ENCODE measurements at regions not wholly inside any gene's neighbourhood (a gene's known extent, or its start where the extent isn't known, plus 50 kb on each side); places are given as distances from the start of the nearest gene placed in this dataset.
"Not testable (repeated sequence)": the region's sequence is repeated elsewhere in the genome, so short reads cannot be mapped to it uniquely, and the experiment has no call there.

- no peak overlapping the region for H3K27ac ChIP-seq (ENCODE audit: low read depth, low read length)
These were observed 663.4 kb upstream of the PRMT6 start for GRCh38 chr1:106393046-106393445.

GRCh38 chr1:106396020-106396419 lies 660.5 kb upstream of the PRMT6 start:
- no peaks in the 10 kb centered on the region for H3K36me3 ChIP-seq (ENCODE audit: control insufficient read depth, insufficient read depth, low read length)
- no peak overlapping the region for H3K27ac ChIP-seq (ENCODE audit: low read depth, low read length)
- no peak overlapping the region for H3K9ac ChIP-seq (ENCODE audit: low read length)
- H3K4me1 ChIP-seq (ENCODE audit: control insufficient read depth, insufficient read depth, low read length) = no peaks in the 10 kb centered on the region
- H3K27me3 ChIP-seq (ENCODE audit: control insufficient read depth, insufficient read depth, low read length) = no peaks in the 10 kb centered on the region
- H3K4me3 ChIP-seq (ENCODE audit: low read length) = no peak overlapping the region

More at GRCh38 chr1:106393046-106393445, 663.4 kb upstream of the PRMT6 start:
- no peaks in the 10 kb centered on the region for H3K4me1 ChIP-seq (ENCODE audit: control insufficient read depth, insufficient read depth, low read length)
- no peak overlapping the region for H3K4me3 ChIP-seq (ENCODE audit: low read length)
- no peaks in the 10 kb centered on the region for H3K36me3 ChIP-seq (ENCODE audit: control insufficient read depth, insufficient read depth, low read length)
- H3K9ac ChIP-seq (ENCODE audit: low read length) = no peak overlapping the region
- no peaks in the 10 kb centered on the region for H3K27me3 ChIP-seq (ENCODE audit: control insufficient read depth, insufficient read depth, low read length)

GRCh38 chr1:106398391-106398790 lies 658.1 kb upstream of the PRMT6 start:
- no peaks in the 10 kb centered on the region for H3K4me1 ChIP-seq (ENCODE audit: control insufficient read depth, insufficient read depth, low read length)
- H3K27me3 ChIP-seq (ENCODE audit: control insufficient read depth, insufficient read depth, low read length) = no peaks in the 10 kb centered on the region
- H3K36me3 ChIP-seq (ENCODE audit: control insufficient read depth, insufficient read depth, low read length) = no peaks in the 10 kb centered on the region
- H3K4me3 ChIP-seq (ENCODE audit: low read length) = no peak overlapping the region
- H3K9ac ChIP-seq (ENCODE audit: low read length) = no peak overlapping the region
- no peak overlapping the region for H3K27ac ChIP-seq (ENCODE audit: low read depth, low read length)

GRCh38 chr1:106406114-106406513 lies 650.4 kb upstream of the PRMT6 start:
- H3K9ac ChIP-seq (ENCODE audit: low read length) = no peak overlapping the region
- no peak overlapping the region for H3K4me3 ChIP-seq (ENCODE audit: low read length)

DNA sequence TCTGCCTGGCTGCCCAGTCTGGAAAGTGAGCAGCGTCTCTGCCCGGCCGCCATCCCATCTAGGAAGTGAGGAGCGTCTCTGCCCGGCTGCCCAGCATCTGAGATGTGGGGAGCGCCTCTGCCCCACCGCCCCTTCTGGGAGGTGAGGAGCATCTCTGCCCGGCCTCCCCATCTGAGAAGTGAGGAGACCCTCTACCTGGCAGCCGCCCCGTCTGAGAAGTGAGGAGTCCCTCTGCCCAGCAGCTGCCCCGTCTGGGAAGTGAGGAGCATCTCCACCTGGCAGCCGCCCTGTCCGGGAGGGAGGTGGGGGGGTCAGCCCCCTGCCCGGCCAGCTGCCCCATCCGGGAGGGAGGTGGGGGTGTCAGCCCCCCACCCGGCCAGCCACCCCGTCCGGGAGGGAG lies 644.2 kb upstream of the PRMT6 start:
- not testable (repeated sequence) for H3K4me1 ChIP-seq (ENCODE audit: control insufficient read depth, insufficient read depth, low read length); H3K27me3 ChIP-seq (ENCODE audit: control insufficient read depth, insufficient read depth, low read length); H3K9ac ChIP-seq (ENCODE audit: low read length); H3K36me3 ChIP-seq (ENCODE audit: control insufficient read depth, insufficient read depth, low read length); H3K27ac ChIP-seq (ENCODE audit: low read depth, low read length); H3K4me3 ChIP-seq (ENCODE audit: low read length)

More at GRCh38 chr1:106406114-106406513, 650.4 kb upstream of the PRMT6 start:
- H3K27me3 ChIP-seq (ENCODE audit: control insufficient read depth, insufficient read depth, low read length) = no peaks in the 10 kb centered on the region
- no peak overlapping the region for H3K27ac ChIP-seq (ENCODE audit: low read depth, low read length)
- no peaks in the 10 kb centered on the region for H3K36me3 ChIP-seq (ENCODE audit: control insufficient read depth, insufficient read depth, low read length)
- H3K4me1 ChIP-seq (ENCODE audit: control insufficient read depth, insufficient read depth, low read length) = no peaks in the 10 kb centered on the region

GRCh38 chr1:106435269-106435668 lies 621.2 kb upstream of the PRMT6 start:
- no peak overlapping the region for H3K27ac ChIP-seq (ENCODE audit: low read depth, low read length)
- H3K27me3 ChIP-seq (ENCODE audit: control insufficient read depth, insufficient read depth, low read length) = no peaks in the 10 kb centered on the region
- no peak overlapping the region for H3K4me3 ChIP-seq (ENCODE audit: low read length)
- no peaks in the 10 kb centered on the region for H3K36me3 ChIP-seq (ENCODE audit: control insufficient read depth, insufficient read depth, low read length)
- H3K9ac ChIP-seq (ENCODE audit: low read length) = no peak overlapping the region
- no peaks in the 10 kb centered on the region for H3K4me1 ChIP-seq (ENCODE audit: control insufficient read depth, insufficient read depth, low read length)

DNA sequence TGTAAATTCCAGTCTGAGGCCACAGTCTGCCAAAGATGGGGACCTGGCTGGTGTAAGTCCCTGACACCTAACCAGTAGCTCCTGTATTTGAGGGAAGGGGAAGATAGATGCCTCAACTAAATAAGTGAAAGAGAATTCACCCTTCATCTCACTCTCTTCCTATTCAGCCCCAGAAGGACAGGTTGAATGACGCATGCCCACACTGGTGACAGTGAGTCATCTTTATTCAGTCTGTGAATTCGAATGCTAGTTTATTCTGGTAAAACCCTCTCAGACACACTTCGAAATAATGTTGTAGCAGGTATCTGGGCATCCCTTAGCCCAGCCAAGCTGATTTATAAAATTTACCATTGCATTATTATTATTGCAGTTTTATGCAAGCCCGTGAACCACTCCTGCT lies 617.0 kb upstream of the PRMT6 start:
- Histone ChIP-seq H3K4me1 (ENCODE audit: control insufficient read depth, insufficient read depth, low read length) (no peaks in the 10 kb centered on the region), H3K36me3 (ENCODE audit: control insufficient read depth, insufficient read depth, low read length) (no peaks in the 10 kb centered on the region), H3K27me3 (ENCODE audit: control insufficient read depth, insufficient read depth, low read length) (no peaks in the 10 kb centered on the region), H3K4me3 (ENCODE audit: low read length) (no peak overlapping the region), H3K9ac (ENCODE audit: low read length) (no peak overlapping the region), H3K27ac (ENCODE audit: low read depth, low read length) (no peak overlapping the region)

DNA sequence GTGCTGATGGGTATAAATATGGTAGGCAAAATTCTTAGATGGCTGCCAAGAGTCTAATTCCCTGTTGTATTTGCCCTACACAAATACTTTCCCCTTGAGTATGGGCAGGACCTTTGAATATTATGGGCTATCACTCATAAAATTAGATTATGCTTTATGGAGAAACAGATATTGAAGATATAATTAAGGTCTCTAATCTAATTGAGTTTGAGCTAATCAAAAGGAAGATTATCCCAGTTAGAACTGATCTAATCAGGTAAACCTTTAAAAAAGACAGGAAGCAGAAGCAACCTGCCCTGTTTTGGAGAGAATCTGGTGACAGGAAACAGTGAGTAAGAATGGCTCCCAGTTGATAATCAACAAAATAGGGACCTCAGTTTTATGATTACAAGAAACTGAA lies 609.0 kb upstream of the PRMT6 start:
- H3K36me3 ChIP-seq (ENCODE audit: control insufficient read depth, insufficient read depth, low read length) = no peaks in the 10 kb centered on the region
- H3K4me1 ChIP-seq (ENCODE audit: control insufficient read depth, insufficient read depth, low read length) = no peaks in the 10 kb centered on the region
- H3K27me3 ChIP-seq (ENCODE audit: control insufficient read depth, insufficient read depth, low read length) = no peaks in the 10 kb centered on the region
- no peak overlapping the region for H3K9ac ChIP-seq (ENCODE audit: low read length)
- H3K27ac ChIP-seq (ENCODE audit: low read depth, low read length) = no peak overlapping the region
- H3K4me3 ChIP-seq (ENCODE audit: low read length) = no peak overlapping the region

- no peak overlapping the region for H3K9ac ChIP-seq (ENCODE audit: low read length)
- no peak overlapping the region for H3K4me3 ChIP-seq (ENCODE audit: low read length)
- H3K27ac ChIP-seq (ENCODE audit: low read depth, low read length) = no peak overlapping the region
- H3K4me1 ChIP-seq (ENCODE audit: control insufficient read depth, insufficient read depth, low read length) = no peaks in the 10 kb centered on the region
- H3K36me3 ChIP-seq (ENCODE audit: control insufficient read depth, insufficient read depth, low read length) = no peaks in the 10 kb centered on the region
- H3K27me3 ChIP-seq (ENCODE audit: control insufficient read depth, insufficient read depth, low read length) = no peaks in the 10 kb centered on the region
These were observed 599.6 kb upstream of the PRMT6 start for GRCh38 chr1:106456832-106457231.

DNA sequence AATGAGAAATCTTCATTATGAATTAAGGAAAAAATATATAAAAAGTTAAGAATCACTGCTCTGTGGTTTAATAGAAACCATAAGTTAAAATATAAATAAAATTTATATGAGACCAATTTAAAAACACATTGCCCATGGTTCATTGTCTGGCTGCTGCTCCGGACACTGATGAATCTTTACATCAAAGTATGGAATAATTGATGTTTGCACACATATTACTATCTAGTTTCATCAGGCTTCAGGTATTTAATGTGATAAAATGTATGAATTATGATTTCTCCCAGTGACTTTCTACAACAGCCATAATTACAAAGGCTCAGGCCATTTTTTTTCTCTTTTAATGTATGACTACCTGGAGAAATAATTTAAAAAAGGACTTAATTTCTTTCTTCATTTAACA lies 599.1 kb upstream of the PRMT6 start:
- Histone ChIP-seq H3K9ac (ENCODE audit: low read length) (no peak overlapping the region), H3K36me3 (ENCODE audit: control insufficient read depth, insufficient read depth, low read length) (no peaks in the 10 kb centered on the region), H3K27me3 (ENCODE audit: control insufficient read depth, insufficient read depth, low read length) (no peaks in the 10 kb centered on the region), H3K4me1 (ENCODE audit: control insufficient read depth, insufficient read depth, low read length) (no peaks in the 10 kb centered on the region), H3K4me3 (ENCODE audit: low read length) (no peak overlapping the region), H3K27ac (ENCODE audit: low read depth, low read length) (no peak overlapping the region)

- H3K4me3 ChIP-seq (ENCODE audit: low read length) = no peak overlapping the region
- no peaks in the 10 kb centered on the region for H3K27me3 ChIP-seq (ENCODE audit: control insufficient read depth, insufficient read depth, low read length)
- no peak overlapping the region for H3K27ac ChIP-seq (ENCODE audit: low read depth, low read length)
- no peaks in the 10 kb centered on the region for H3K4me1 ChIP-seq (ENCODE audit: control insufficient read depth, insufficient read depth, low read length)
- H3K9ac ChIP-seq (ENCODE audit: low read length) = no peak overlapping the region
- no peaks in the 10 kb centered on the region for H3K36me3 ChIP-seq (ENCODE audit: control insufficient read depth, insufficient read depth, low read length)
These were observed 597.6 kb upstream of the PRMT6 start for GRCh38 chr1:106458866-106459265.

DNA sequence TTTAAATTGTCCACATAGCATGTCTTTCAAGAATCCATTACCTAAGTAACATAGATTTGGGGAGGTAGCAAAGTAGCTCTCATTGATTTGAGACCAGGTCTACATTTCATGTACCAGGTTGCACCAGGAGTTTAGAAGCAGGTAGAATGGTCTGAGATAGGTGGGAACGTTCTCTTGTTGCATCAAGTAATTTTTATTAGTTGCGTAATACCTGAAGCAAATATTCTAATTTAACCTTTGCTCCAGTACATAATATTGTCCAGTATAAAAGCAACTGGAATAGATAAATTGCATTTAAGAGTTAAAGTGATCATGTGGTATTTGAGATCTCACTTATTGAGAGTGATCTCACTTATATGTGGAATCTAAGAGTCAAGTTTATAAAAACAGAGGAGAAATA lies 597.1 kb upstream of the PRMT6 start:
- Histone ChIP-seq H3K27ac (ENCODE audit: low read depth, low read length) (no peak overlapping the region), H3K36me3 (ENCODE audit: control insufficient read depth, insufficient read depth, low read length) (no peaks in the 10 kb centered on the region)

DNA sequence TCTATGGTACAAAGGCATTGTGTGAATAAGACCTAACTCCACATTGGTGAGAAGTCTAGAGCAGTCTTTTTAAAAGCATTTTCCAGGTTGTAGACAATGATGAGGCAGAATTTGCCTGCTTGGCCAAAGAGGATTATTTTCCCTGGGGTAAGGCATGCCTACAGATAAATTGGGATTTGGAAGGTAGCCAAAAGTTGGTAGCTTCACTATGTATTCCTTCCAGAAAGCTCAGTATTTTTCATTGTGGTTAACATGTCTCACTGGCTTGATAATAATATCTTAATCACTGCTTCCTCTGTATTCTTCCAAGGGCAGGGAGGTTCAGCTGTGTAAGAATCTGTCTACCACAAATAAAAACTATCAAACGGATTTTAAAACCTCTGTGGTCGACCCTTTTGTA lies 590.8 kb upstream of the PRMT6 start:
- Histone ChIP-seq H3K4me1 (ENCODE audit: control insufficient read depth, insufficient read depth, low read length) (no peaks in the 10 kb centered on the region), H3K9ac (ENCODE audit: low read length) (no peak overlapping the region), H3K27ac (ENCODE audit: low read depth, low read length) (no peak overlapping the region), H3K27me3 (ENCODE audit: control insufficient read depth, insufficient read depth, low read length) (no peaks in the 10 kb centered on the region), H3K4me3 (ENCODE audit: low read length) (no peak overlapping the region), H3K36me3 (ENCODE audit: control insufficient read depth, insufficient read depth, low read length) (no peaks in the 10 kb centered on the region)

More for the DNA sequence above, 597.1 kb upstream of the PRMT6 start:
- Histone ChIP-seq H3K27me3 (ENCODE audit: control insufficient read depth, insufficient read depth, low read length) (no peaks in the 10 kb centered on the region), H3K4me3 (ENCODE audit: low read length) (no peak overlapping the region), H3K4me1 (ENCODE audit: control insufficient read depth, insufficient read depth, low read length) (no peaks in the 10 kb centered on the region), H3K9ac (ENCODE audit: low read length) (no peak overlapping the region)
